Right ventricle myocardium inferior (tissue), 1 donor: ENCODE measurements at regions not wholly inside any gene's neighbourhood (a gene's known extent, or its start where the extent isn't known, plus 50 kb on each side); places are given as distances from the start of the nearest gene placed in this dataset.

Experiments
- ATAC-seq: fragments of 200-7000 bp; cut with Tn5 transposase; one replicate; pipeline ENCODE4 v1.9.1; 2020; ENCODE audit warnings: mild to moderate bottlenecking, moderate library complexity
- DNase-seq: peaks from one replicate; pipeline ENCODE4 v3.0.0; 2021; ENCODE audit errors: missing footprints
- intact Hi-C: fragments of 100-400 bp; cut with DNase I; formaldehyde crosslinking; loops from one replicate; pipeline ENCODE4 v1.11.0; 2022
- donor health status: DM: no; HTN: yes; CAD: no; lungs with severe emphysema.

- DNase-seq (no peak), ATAC-seq (no peak)
- intact Hi-C loops: no loop called here
Measured at GRCh38 chr10:120700426-120700825, 150.7 kb upstream of the WDR11 start.

- ATAC-seq: no peak
- no peak for DNase-seq
- intact Hi-C loops: no loop called here
Measured at GRCh38 chr10:120701381-120701780, 149.8 kb upstream of the WDR11 start.

GRCh38 chr10:120702032-120702431, 149.1 kb upstream of the WDR11 start:
- DNase-seq: no peak
- no peak for ATAC-seq
- intact Hi-C loops: no loop called here

DNA sequence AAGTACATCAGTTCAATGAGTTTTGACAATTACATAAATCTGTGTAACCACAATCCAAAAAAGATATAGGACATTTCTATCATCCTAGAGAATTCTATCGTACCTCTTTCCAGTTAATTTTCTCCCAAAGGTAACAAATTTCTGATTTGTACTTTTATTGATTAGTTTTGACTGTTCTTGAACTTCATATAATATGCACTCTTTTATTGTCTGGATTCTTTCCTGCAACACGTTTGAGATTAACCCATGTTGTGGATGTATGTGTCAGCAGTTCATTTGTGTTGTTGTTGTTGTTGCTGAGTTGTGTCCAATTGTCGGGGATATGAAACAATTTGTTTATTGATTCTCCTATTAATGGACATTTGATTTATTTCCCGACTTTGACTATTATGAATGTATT, 145.9 kb upstream of the WDR11 start:
- DNase-seq (no peak), ATAC-seq (no peak)
- intact Hi-C loops: no loop called here

DNA sequence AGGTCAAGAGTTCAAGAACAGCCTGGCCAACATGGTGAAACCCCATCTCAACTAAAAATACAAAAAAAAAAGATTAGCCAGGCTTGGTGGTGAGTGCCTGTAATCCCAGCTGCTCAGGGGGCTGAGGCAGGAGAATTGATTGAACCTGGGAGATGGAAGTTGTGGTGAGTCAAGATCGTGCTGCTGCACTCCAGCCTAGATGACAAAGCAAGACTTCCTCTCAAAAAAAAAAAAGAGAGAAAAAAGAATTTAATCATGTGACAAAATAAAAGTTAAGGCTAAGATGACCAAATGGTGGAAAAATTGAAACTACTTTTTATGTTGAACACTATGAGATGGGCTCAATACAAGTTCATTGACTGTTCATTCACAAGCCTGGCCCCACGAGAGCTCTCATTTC, 141.1 kb upstream of the WDR11 start:
- DNase-seq (no peak), ATAC-seq (no peak)
- intact Hi-C loops: no loop called here

GRCh38 chr10:120711860-120712259, 139.3 kb upstream of the WDR11 start:
- DNase-seq (no peak), ATAC-seq (no peak)
- intact Hi-C loops: no loop called here

DNA sequence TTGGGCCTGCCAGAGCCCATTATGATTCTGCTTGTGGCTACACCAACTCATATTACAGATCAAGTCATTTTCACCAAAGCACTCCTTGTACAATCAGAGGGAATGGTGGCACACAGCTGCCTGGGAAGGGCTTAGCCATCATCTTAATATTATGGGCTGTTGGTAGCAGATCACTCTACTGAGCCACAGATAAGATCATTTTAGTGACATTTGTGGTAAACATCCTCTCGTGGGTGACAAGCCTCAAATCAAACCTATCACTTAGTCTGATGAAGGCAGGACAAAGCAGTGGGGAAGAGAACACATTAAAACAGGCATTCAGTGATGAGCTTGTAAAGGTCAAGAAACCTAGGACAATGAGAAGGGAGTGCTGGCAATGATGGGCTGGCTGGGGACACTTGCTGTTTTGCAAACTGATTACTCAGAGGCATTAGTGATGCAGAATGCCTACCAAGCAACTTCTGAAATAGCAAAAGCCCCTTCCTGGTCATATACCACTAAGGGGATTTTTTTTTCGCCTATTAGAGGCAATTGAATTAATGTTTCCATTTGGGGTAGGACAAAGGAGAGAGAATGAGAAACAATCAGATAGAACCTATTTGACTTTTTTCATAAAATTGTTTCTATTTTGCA, 137.5 kb upstream of the WDR11 start:
- intact Hi-C loops: no loop called here
- ATAC-seq (no peak), DNase-seq (no peak)

DNA sequence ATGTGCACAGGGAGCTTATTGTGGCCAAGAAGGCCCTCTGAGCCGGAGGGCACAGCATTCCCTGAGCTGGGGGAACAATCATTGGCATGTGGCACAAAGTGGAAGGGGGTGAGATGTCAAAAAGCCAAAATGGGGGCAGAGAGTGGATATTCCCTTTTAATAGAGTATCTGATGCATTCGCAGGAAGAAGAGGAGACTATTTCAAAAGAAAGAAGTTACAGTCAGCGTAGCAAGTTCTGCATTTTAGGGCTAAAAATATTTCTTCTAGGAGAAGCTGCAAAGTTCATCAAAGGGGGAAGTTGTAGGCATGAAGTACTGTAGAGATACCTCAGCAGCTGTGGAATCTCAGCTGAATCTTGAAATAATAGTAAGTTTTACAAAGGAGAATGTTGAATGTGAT, 136.0 kb upstream of the WDR11 start:
- DNase-seq: no peak
- ATAC-seq: no peak
- intact Hi-C loops: no loop called here

DNA sequence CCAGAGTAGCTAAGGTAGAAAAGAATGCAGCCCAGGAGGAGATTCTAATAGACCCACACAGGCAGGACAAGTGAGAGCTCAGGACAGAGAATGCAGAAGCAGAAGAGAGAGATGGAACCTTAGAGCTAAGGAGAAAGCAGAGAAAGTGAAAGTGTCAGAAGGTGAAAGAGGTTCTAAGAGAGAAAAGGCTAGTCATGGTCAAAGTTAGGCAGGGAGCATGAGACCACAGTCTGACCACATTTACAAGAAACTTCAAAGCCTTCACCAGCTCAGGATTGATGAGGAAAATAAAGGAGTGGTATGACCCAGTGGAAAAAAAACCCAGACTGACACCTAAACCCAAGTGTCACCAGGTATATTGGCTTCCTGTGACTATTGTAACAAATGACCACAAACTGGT, 131.8 kb upstream of the WDR11 start:
- intact Hi-C loops: no loop called here
- ATAC-seq (no peak), DNase-seq (no peak)

GRCh38 chr10:120727001-120727400, 124.2 kb upstream of the WDR11 start:
- ATAC-seq (no peak), DNase-seq (no peak)
- intact Hi-C loops: no loop called here

- intact Hi-C loops: no loop called here
- DNase-seq (no peak), ATAC-seq (no peak)
Measured at GRCh38 chr10:120729547-120729946, 121.6 kb upstream of the WDR11 start.

GRCh38 chr10:120732067-120732466, 119.1 kb upstream of the WDR11 start:
- intact Hi-C loops: no loop called here
- no peak for ATAC-seq
- no peak for DNase-seq

DNA sequence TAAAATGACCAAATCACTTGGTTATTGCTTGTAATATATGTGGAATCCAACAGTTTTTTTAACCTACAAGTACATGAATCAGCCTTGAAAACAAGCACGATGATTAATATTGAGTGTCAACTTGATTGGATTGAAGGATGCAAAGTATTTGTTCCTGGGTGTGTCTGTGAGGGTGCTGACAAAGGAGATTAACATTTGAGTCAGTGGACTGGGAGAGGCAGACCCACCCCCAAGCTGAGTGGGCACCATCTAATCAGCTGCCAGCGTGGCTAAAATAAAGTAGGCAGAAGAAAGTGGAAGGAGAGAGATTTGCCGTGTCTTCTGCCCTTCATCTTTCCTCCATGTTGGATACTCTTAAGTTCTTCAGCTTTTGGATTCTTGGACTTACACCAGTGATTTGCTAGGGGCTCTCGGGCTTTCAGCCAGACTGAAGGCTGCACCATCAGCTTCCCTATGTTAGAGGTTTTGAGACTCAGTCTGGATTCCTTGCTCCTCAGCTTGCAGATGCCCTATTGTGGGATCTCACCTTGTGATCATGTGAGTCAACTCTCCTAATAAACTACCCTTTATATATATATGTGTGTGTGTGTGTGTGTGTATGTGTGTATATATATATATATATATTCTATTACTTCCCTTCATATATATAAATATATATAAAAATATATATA, 118.4 kb upstream of the WDR11 start:
- DNase-seq: no peak
- no peak for ATAC-seq
- intact Hi-C loops: no loop called here

DNA sequence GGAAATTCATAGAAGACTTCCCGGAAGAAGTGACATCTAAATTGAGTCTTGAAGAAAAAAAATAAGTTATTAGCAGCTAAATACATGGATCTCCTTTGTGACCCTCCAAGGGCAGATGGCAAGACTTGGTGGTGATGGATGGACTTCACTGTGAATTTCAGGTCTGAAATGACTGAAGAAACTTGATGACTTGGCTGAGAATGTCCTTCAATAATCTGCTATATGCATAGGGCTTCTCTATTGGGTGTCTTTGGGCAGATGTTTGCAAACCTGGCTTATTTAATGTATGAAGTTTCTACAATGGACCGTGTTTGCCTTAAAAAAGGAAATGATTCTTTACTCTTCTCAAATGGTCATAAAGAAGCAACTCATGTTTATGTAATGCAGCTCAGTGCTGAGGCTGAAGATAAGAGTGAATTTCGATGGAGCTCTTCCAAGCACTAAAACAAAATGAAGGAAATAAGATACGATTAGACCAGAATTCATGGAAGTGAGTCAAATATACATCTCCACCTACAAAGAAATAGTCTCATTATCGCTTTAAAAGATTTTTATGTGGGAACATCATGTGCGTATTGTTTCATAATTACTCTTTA, 116.6 kb upstream of the WDR11 start:
- intact Hi-C loops: no loop called here
- ATAC-seq: no peak
- no peak for DNase-seq

- ATAC-seq (no peak), DNase-seq (no peak)
- intact Hi-C loops: no loop called here
Measured at GRCh38 chr10:120735315-120735714, 115.8 kb upstream of the WDR11 start.

DNA sequence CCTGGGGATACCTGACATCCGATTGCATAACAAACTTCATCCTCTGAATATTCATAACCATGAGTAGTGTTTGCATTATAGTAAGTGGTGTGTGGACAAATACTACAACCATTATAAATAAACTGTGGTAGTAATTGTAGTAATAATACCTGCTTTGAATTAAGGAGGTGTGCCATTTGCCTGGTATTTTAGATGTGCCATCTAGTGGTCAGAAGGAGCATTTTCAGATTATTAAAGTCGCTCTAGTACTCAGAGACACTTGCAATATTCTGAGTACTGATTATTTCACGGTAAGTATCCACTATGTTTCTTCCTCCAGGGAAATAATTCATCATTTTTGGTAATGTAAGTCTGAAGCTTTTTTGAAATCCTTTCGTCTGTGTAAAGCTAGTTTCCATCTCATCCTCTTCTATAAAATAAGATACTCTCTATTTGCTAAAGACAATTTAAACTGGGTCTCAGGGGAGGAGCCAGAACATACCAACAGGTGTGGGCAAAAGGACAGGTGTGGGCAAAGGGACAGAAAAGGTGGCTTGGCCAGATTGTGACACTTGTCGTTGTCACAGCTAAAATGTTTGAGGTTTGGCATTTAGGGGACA, 115.3 kb upstream of the WDR11 start:
- intact Hi-C loops: no loop called here
- ATAC-seq: no peak

DNA sequence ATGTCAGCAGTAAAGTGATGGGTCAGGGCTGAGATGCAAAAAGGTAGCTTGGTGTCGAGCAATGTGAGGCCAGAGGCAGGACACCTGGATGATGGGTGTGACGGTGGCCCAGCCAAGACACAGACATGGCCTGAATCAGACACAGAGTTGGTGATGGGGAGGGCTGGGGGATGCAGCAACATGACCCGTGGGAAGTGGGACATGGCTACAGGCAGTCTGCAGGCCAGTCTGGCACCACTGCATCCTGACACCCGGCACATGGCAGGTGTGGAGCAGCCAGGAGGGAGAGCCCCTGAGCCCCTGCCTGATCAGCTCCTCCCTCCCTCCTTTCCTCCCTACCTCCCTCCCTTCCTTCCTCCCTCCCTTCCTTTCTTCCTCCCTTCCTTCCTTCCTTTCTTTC, 114.8 kb upstream of the WDR11 start:
- DNase-seq (no peak), ATAC-seq (no peak)
- intact Hi-C loops: no loop called here

More for the DNA sequence above, 115.3 kb upstream of the WDR11 start:
- no peak for DNase-seq

GRCh38 chr10:120738658-120739057, 112.5 kb upstream of the WDR11 start:
- intact Hi-C loops: no loop called here
- DNase-seq (no peak), ATAC-seq (no peak)

GRCh38 chr10:120741396-120741795, 109.8 kb upstream of the WDR11 start:
- no peak for DNase-seq
- intact Hi-C loops: no loop called here
- no peak for ATAC-seq

DNA sequence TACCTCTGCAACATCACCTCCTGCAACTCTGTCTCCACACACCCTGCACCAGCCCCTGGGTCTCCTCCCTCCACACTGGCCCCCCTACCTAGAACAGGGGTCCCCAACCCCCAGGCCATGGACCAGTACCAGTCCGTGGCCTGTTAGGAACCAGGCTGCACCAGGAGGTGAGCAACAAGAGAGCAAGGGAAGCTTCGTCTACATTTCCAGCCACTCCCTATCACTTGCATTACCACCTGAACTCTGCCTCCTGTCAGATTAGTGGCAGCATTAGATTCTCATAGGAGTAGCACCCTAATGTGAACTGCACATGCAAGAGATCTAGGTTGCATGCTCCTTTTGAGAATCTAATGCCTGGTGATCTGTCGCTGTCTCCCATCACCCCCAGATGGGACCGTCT, 108.8 kb upstream of the WDR11 start:
- DNase-seq (no peak), ATAC-seq (no peak)
- intact Hi-C loops: no loop called here
